H1 (cell line): ENCODE measurements at regions not wholly inside any gene's neighbourhood (a gene's known extent, or its start where the extent isn't known, plus 50 kb on each side); places are given as distances from the start of the nearest gene placed in this dataset.

ENCODE experiments used
- CTCF ChIA-PET: fragments of 300-600 bp; sonication (Branson Sonifier 250); formaldehyde crosslinking; loops from one replicate; lab custom pipeline; 2021; ENCODE audit not compliant: partially characterized antibody; lab: Charles Lee
- POLR2A ChIA-PET: fragments of 300-600 bp; sonication (Branson Sonifier 250); formaldehyde crosslinking; loops from one replicate; lab custom pipeline; 2021; ENCODE audit warnings: inconsistent platforms; ENCODE audit not compliant: partially characterized antibody; lab: Charles Lee
- DNase-seq, 2 experiments: peaks; one replicate each; pipeline versions ENCODE4 v3.0.0 to v3.0.0-alpha.2; 2010 to 2022; ENCODE audit warnings: low spot score in 2 of 2, low read depth in 1 of 2, mixed read lengths in 1 of 2
- FAIRE-seq: peaks from 2 replicates; lab custom pipeline; 2011; peaks lifted over from hg19 to GRCh38; lab: Jason Lieb, UNC
- H2AFZ ChIP-seq: 2 replicates; pipeline ENCODE4 v1.8.1; 2012; ENCODE audit warnings: low read length, inconsistent platforms
- H2AK5ac ChIP-seq: 2 replicates; pipeline ENCODE4 v1.6.1; 2013; ENCODE audit warnings: low read depth, low read length
- H2BK120ac ChIP-seq: replicated peaks from 2 replicates; pipeline ENCODE3; 2013; ENCODE audit warnings: low read depth, low read length, inconsistent platforms
- H2BK12ac ChIP-seq: 2 replicates; pipeline ENCODE4 v1.6.1; 2013; ENCODE audit warnings: low read depth, low read length
- H2BK15ac ChIP-seq: 2 replicates; pipeline ENCODE4 v1.6.1; 2013; ENCODE audit warnings: low read length
- H2BK20ac ChIP-seq: 2 replicates; pipeline ENCODE4 v1.6.1; 2013; ENCODE audit warnings: low read length
- H2BK5ac ChIP-seq: 2 replicates; pipeline ENCODE4 v1.6.1; 2013; ENCODE audit warnings: low read depth, low read length
- H3K14ac ChIP-seq: 2 replicates; pipeline ENCODE4 v1.6.1; 2013; ENCODE audit warnings: inconsistent platforms; ENCODE audit not compliant: insufficient read length
- H3K18ac ChIP-seq: 2 replicates; pipeline ENCODE4 v1.6.1; 2013; ENCODE audit warnings: low read length; ENCODE audit errors: extremely low read depth
- H3K23ac ChIP-seq: 2 replicates; pipeline ENCODE4 v1.6.1; 2013; ENCODE audit warnings: inconsistent platforms; ENCODE audit not compliant: insufficient read length
- H3K23me2 ChIP-seq: 2 replicates; pipeline ENCODE4 v1.6.1; 2013; ENCODE audit warnings: low read depth, low read length
- H3K27ac ChIP-seq: 2 replicates; pipeline ENCODE4 v1.6.1; 2011; ENCODE audit warnings: low read depth, low read length, inconsistent platforms
- H3K27me3 ChIP-seq, 4 experiments: replicated peaks in 1 of 4; 1 replicate in 1 of 4; 2 replicates in 3 of 4; pipeline versions ENCODE4 v1.6.1 to v1.8.1; 2011 to 2013; ENCODE audit warnings: low read length in 3 of 4, mild to moderate bottlenecking in 3 of 4, inconsistent platforms in 2 of 4, mixed read lengths in 2 of 4, moderate library complexity in 1 of 4; ENCODE audit not compliant: control insufficient read depth in 3 of 4, insufficient read depth in 3 of 4; ENCODE audit errors: extremely low read depth in 1 of 4
- H3K36me3 ChIP-seq, 4 experiments: 2 replicates each; pipeline versions ENCODE4 v1.6.1 to v1.8.1; 2011 to 2013; ENCODE audit warnings: mild to moderate bottlenecking in 4 of 4, low read length in 3 of 4, moderate library complexity in 2 of 4, control low read depth in 1 of 4, inconsistent platforms in 1 of 4; ENCODE audit not compliant: insufficient read depth in 4 of 4, control insufficient read depth in 2 of 4
- H3K4ac ChIP-seq: replicated peaks from 2 replicates; pipeline ENCODE3; 2013; ENCODE audit warnings: low read length, low read depth, mixed read lengths, inconsistent platforms; ENCODE audit not compliant: insufficient read length
- H3K4me1 ChIP-seq, 4 experiments: replicated peaks in 1 of 4; 1 replicate in 1 of 4; 2 replicates in 3 of 4; pipeline versions ENCODE4 v1.6.1 to v1.8.1; 2011 to 2013; ENCODE audit warnings: low read length in 3 of 4, inconsistent platforms in 2 of 4, mixed read lengths in 1 of 4; ENCODE audit not compliant: insufficient read depth in 4 of 4, control insufficient read depth in 3 of 4
- H3K4me2 ChIP-seq, 2 experiments: 2 replicates each; pipeline versions ENCODE4 v1.6.1 to v1.8.1; 2011 to 2013; ENCODE audit warnings: low read depth in 2 of 2, low read length in 2 of 2, control low read depth in 1 of 2, inconsistent platforms in 1 of 2, mild to moderate bottlenecking in 1 of 2; ENCODE audit not compliant: insufficient read depth in 1 of 2
- H3K4me3 ChIP-seq, 4 experiments: fragments of 200-600, 300-600 bp in 1 of 4; sonication (generic), shearing (Covaris generic), sonication (Bioruptor Twin) in 1 of 4; 2 replicates each; pipeline versions ENCODE4 v1.5.1 to v1.8.1; 2011 to 2016; ENCODE audit warnings: low read length in 4 of 4, low read depth in 3 of 4, control low read depth in 2 of 4, inconsistent platforms in 2 of 4, mild to moderate bottlenecking in 2 of 4, mixed read lengths in 1 of 4, moderate library complexity in 1 of 4; ENCODE audit not compliant: insufficient read depth in 2 of 4; ENCODE audit errors: extremely low read depth in 1 of 4
- H3K56ac ChIP-seq: replicated peaks from 2 replicates; pipeline ENCODE3; 2013; ENCODE audit warnings: low read depth, mild to moderate bottlenecking, mixed read lengths, low read length, inconsistent platforms; ENCODE audit not compliant: insufficient read length
- H3K79me1 ChIP-seq: 2 replicates; pipeline ENCODE4 v1.6.1; 2013; ENCODE audit warnings: low read depth, low read length, control low read depth
- H3K79me2 ChIP-seq, 2 experiments: 2 replicates each; pipeline versions ENCODE4 v1.6.1 to v1.8.1; 2012 to 2013; ENCODE audit warnings: low read length in 2 of 2, mild to moderate bottlenecking in 2 of 2, inconsistent platforms in 1 of 2; ENCODE audit not compliant: insufficient read depth in 2 of 2, control insufficient read depth in 1 of 2
- H3K9ac ChIP-seq, 4 experiments: replicated peaks in 1 of 4; 1 replicate in 1 of 4; 2 replicates in 3 of 4; pipeline versions ENCODE4 v1.6.1 to v1.8.1; 2011 to 2013; ENCODE audit warnings: low read depth in 3 of 4, low read length in 3 of 4, control low read depth in 2 of 4, mild to moderate bottlenecking in 2 of 4, moderate library complexity in 2 of 4, inconsistent platforms in 1 of 4; ENCODE audit errors: extremely low read depth in 1 of 4
- H3K9me3 ChIP-seq, 2 experiments: 2 replicates each; pipeline versions ENCODE4 v1.6.1 to v1.8.1; 2012 to 2013; ENCODE audit warnings: mild to moderate bottlenecking in 2 of 2, moderate library complexity in 2 of 2, control low read depth in 1 of 2, inconsistent platforms in 1 of 2, low read depth in 1 of 2, low read length in 1 of 2, mixed read lengths in 1 of 2; ENCODE audit not compliant: insufficient read depth in 2 of 2
- H4K20me1 ChIP-seq, 2 experiments: replicated peaks in 1 of 2; 2 replicates each; pipeline versions ENCODE3 to v1.8.1; 2011 to 2013; ENCODE audit warnings: inconsistent platforms in 2 of 2, low read length in 2 of 2, mild to moderate bottlenecking in 1 of 2; ENCODE audit not compliant: insufficient read depth in 2 of 2, control insufficient read depth in 1 of 2
- H4K5ac ChIP-seq: 2 replicates; pipeline ENCODE4 v1.6.1; 2013; ENCODE audit warnings: low read length, low read depth, mixed read lengths, inconsistent platforms; ENCODE audit not compliant: insufficient read length
- H4K8ac ChIP-seq: 2 replicates; pipeline ENCODE4 v1.8.0; 2013; ENCODE audit warnings: mild to moderate bottlenecking, moderate library complexity, low read length, inconsistent platforms; ENCODE audit not compliant: insufficient read depth; ENCODE audit errors: extremely low read depth
- H4K91ac ChIP-seq: replicated peaks from 2 replicates; pipeline ENCODE3; 2013; ENCODE audit warnings: low read length, mixed read lengths, inconsistent platforms; ENCODE audit not compliant: insufficient read length
- CTCF ChIP-seq, 3 experiments: IDR thresholded peaks; 1 replicate in 2 of 3; 2 replicates in 1 of 3; pipeline versions ENCODE4 v1.5.1 to v1.6.1; 2011; ENCODE audit warnings: low read length in 3 of 3, mild to moderate bottlenecking in 3 of 3, inconsistent platforms in 2 of 3, low read depth in 1 of 3, moderate library complexity in 1 of 3; ENCODE audit not compliant: insufficient read depth in 1 of 3; ENCODE audit errors: control extremely low read depth in 1 of 3
- GABPA ChIP-seq: IDR thresholded peaks from 2 replicates; pipeline ENCODE4 v1.6.1; 2011; ENCODE audit warnings: mild to moderate bottlenecking, low read length, moderate library complexity, borderline replicate concordance; ENCODE audit not compliant: insufficient read depth
- JUN ChIP-seq: IDR thresholded peaks from 2 replicates; pipeline ENCODE4 v1.6.1; 2011; ENCODE audit warnings: low read depth, mild to moderate bottlenecking, improper control_type of control experiment, low read length
- KDM1A ChIP-seq: fragments of 200-600, 300-600 bp; sonication (generic); IDR thresholded peaks from 2 replicates; pipeline ENCODE4 v1.7.1; 2016; ENCODE audit warnings: mild to moderate bottlenecking, low read length, borderline replicate concordance
- KDM4A ChIP-seq: IDR thresholded peaks from one replicate; pipeline ENCODE4 v1.7.1; 2012; ENCODE audit warnings: low read depth, mild to moderate bottlenecking, moderate library complexity, low read length, inconsistent platforms; ENCODE audit not compliant: severe bottlenecking
- MAX ChIP-seq: IDR thresholded peaks from 2 replicates; pipeline ENCODE4 v1.6.1; 2012; ENCODE audit warnings: inconsistent platforms
- PHF8 ChIP-seq: fragments of 200-600 bp; sonication (generic); conservative IDR thresholded peaks from 2 replicates; pipeline ENCODE4 v1.7.1; 2012; ENCODE audit warnings: low read depth, mild to moderate bottlenecking, inconsistent platforms, low read length, moderate library complexity
- SIX5 ChIP-seq: IDR thresholded peaks from 2 replicates; pipeline ENCODE4 v1.6.1; 2011; ENCODE audit warnings: mild to moderate bottlenecking, low read depth, low read length
- SP2 ChIP-seq: IDR thresholded peaks from 2 replicates; pipeline ENCODE4 v1.6.1; 2012; ENCODE audit warnings: mild to moderate bottlenecking, low read length, inconsistent platforms
- TBP ChIP-seq: IDR thresholded peaks from 2 replicates; pipeline ENCODE4 v1.6.1; 2011; ENCODE audit warnings: low read depth, low read length, improper control_type of control experiment
- WGBS, 2 experiments: shearing (Covaris generic) in 1 of 2; methylation state at CpG; one replicate each; pipeline versions ENCODE4 v1.1.6 to v1.1.7; 2013 to 2015; ENCODE audit warnings: low lambda C conversion rate in 2 of 2, mixed read lengths in 2 of 2, inconsistent platforms in 1 of 2, low coverage in 1 of 2, missing lambda C conversion rate in 1 of 2; ENCODE audit not compliant: insufficient replicate concordance in 2 of 2, insufficient coverage in 1 of 2, insufficient read length in 1 of 2; ENCODE audit errors: extremely low coverage in 1 of 2, missing lambda C conversion rate in 1 of 2; 5-methylcytosine and 5-hydroxymethylcytosine counted together

GRCh38 chr5:24161559-24161958 lies 483.2 kb downstream of the CDH10 start:
- no peak overlapping the region for H2BK15ac ChIP-seq
- no peak overlapping the region for H3K4me2 ChIP-seq
- no peak for TF ChIP-seq TBP
- no peak for TF ChIP-seq KDM1A
- TF ChIP-seq KDM4A, result no peak
- TF ChIP-seq SIX5, result no peak
- TF ChIP-seq JUN, result no peak
- no peak for TF ChIP-seq GABPA
- no peak for TF ChIP-seq MAX
- TF ChIP-seq PHF8, result no peak
- TF ChIP-seq CTCF (IDR thresholded peaks at IDR 0.05; ENCODE audit: control extremely low read depth in 1 of 3, insufficient read depth in 1 of 3, low read depth in 1 of 3, low read length in 3 of 3), result no peak
- no peak for TF ChIP-seq SP2
- WGBS, 2 experiments, result 89% methylated on average over 2 of the region's 2 CpGs; no CpG with 5 or more reads in 1 of the 2 experiments
- H3K36me3 ChIP-seq, result no peaks in the 10 kb centered on the region
- no peaks in the 10 kb centered on the region for H3K9me3 ChIP-seq
- H3K27ac ChIP-seq, result no peak overlapping the region
- no peak overlapping the region for H3K9ac ChIP-seq
- FAIRE-seq, result no peak
- H3K14ac ChIP-seq, result no peak overlapping the region
- no peak overlapping the region for H2AK5ac ChIP-seq
- no peak for DNase-seq
- no peak overlapping the region for H4K5ac ChIP-seq
- no peak overlapping the region for H3K4me3 ChIP-seq
- no peaks in the 10 kb centered on the region for H3K27me3 ChIP-seq
- POLR2A ChIA-PET, result no interaction called here
- CTCF ChIA-PET, result interaction anchor here (0.6 to 0.8 kb wide), 2 partner anchors 54 to 493 kb away, joined by 3 read pairs; no protein-coding TSS in a partner anchor
- H3K79me1 ChIP-seq, result no peaks in the 10 kb centered on the region
- no peaks in the 10 kb centered on the region for H3K23me2 ChIP-seq
- no peak overlapping the region for H3K4ac ChIP-seq
- no peak overlapping the region for H4K91ac ChIP-seq
- H4K20me1 ChIP-seq, result no peaks in the 10 kb centered on the region
- no peak overlapping the region for H3K23ac ChIP-seq
- peak overlapping the region; percentile 13; the same call in 1 of the 2 replicates for H2AFZ ChIP-seq
- no peak overlapping the region for H2BK5ac ChIP-seq
- H3K56ac ChIP-seq, result no peak overlapping the region
- no peak overlapping the region for H4K8ac ChIP-seq
- no peak overlapping the region for H2BK120ac ChIP-seq
- no peak overlapping the region for H2BK12ac ChIP-seq
- no peak overlapping the region for H2BK20ac ChIP-seq
- H3K18ac ChIP-seq, result no peak overlapping the region
- no peaks in the 10 kb centered on the region for H3K79me2 ChIP-seq
- H3K4me1 ChIP-seq, result no peaks in the 10 kb centered on the region
